Neuronal stem cell (in vitro differentiated cells): ENCODE measurements at regions not wholly inside any gene's neighbourhood (a gene's known extent, or its start where the extent isn't known, plus 50 kb on each side); places are given as distances from the start of the nearest gene placed in this dataset.

Experiments used
- DNase-seq: peaks from one replicate; pipeline ENCODE4 v3.0.0-alpha.2; 2013; ENCODE audit warnings: low spot score
- H2AFZ ChIP-seq: one replicate; pipeline ENCODE4 v1.6.1; 2013; ENCODE audit warnings: mild to moderate bottlenecking, low read length, inconsistent platforms
- H2AK5ac ChIP-seq: 2 replicates; pipeline ENCODE4 v1.6.1; 2013; ENCODE audit warnings: low read depth, mild to moderate bottlenecking, inconsistent platforms, low read length, moderate library complexity, mixed read lengths
- H2BK120ac ChIP-seq: 2 replicates; pipeline ENCODE4 v1.6.1; 2013; ENCODE audit warnings: low read depth, mild to moderate bottlenecking, inconsistent platforms, low read length, moderate library complexity, mixed read lengths
- H2BK12ac ChIP-seq: one replicate; pipeline ENCODE4 v1.6.1; 2013; ENCODE audit warnings: low read length, inconsistent platforms
- H2BK15ac ChIP-seq: 2 replicates; pipeline ENCODE4 v1.6.1; 2013; ENCODE audit warnings: mild to moderate bottlenecking, low read length, inconsistent platforms, mixed read lengths
- H2BK5ac ChIP-seq: one replicate; pipeline ENCODE4 v1.6.1; 2013; ENCODE audit warnings: inconsistent platforms, mild to moderate bottlenecking, low read length, moderate library complexity
- H3K14ac ChIP-seq: one replicate; pipeline ENCODE4 v1.6.1; 2013; ENCODE audit warnings: low read length, inconsistent platforms
- H3K18ac ChIP-seq: 2 replicates; pipeline ENCODE4 v1.6.1; 2013; ENCODE audit warnings: low read length, inconsistent platforms
- H3K23ac ChIP-seq: 2 replicates; pipeline ENCODE4 v1.6.1; 2013; ENCODE audit warnings: low read depth, mild to moderate bottlenecking, mixed read lengths, low read length, inconsistent platforms; ENCODE audit not compliant: poor library complexity
- H3K27ac ChIP-seq: replicated peaks from 3 replicates; pipeline ENCODE4 v1.5.1; 2013; ENCODE audit warnings: low read length, inconsistent platforms
- H3K27me3 ChIP-seq, 3 experiments: 2 replicates each; pipeline ENCODE4 v1.6.1; 2013; ENCODE audit warnings: low read length in 3 of 3, mild to moderate bottlenecking in 2 of 3, inconsistent platforms in 1 of 3, low read depth in 1 of 3, mixed read lengths in 1 of 3, moderate library complexity in 1 of 3; ENCODE audit not compliant: control insufficient read depth in 3 of 3, insufficient read depth in 3 of 3
- H3K36me3 ChIP-seq, 2 donors: replicated peaks in 1 of 2; 2 replicates each; pipeline ENCODE4 v1.6.1; 2013; ENCODE audit warnings: low read length in 2 of 2; ENCODE audit not compliant: control insufficient read depth in 2 of 2, insufficient read depth in 2 of 2
- H3K4ac ChIP-seq: 2 replicates; pipeline ENCODE4 v1.6.1; 2013; ENCODE audit warnings: inconsistent platforms, mild to moderate bottlenecking, low read length, moderate library complexity
- H3K4me1 ChIP-seq, 2 donors: 1 replicate in 1 of 2; 2 replicates in 1 of 2; pipeline ENCODE4 v1.6.1; 2013; ENCODE audit warnings: low read length in 2 of 2, low read depth in 1 of 2; ENCODE audit not compliant: control insufficient read depth in 2 of 2, insufficient read depth in 1 of 2
- H3K4me2 ChIP-seq: one replicate; pipeline ENCODE4 v1.6.1; 2013; ENCODE audit warnings: mild to moderate bottlenecking, low read length, inconsistent platforms; ENCODE audit not compliant: insufficient read depth, poor library complexity, severe bottlenecking
- H3K4me3 ChIP-seq, 2 donors: 2 replicates each; pipeline ENCODE4 v1.5.1; 2013; ENCODE audit warnings: low read length in 2 of 2, mild to moderate bottlenecking in 2 of 2, inconsistent platforms in 1 of 2, moderate library complexity in 1 of 2
- H3K79me1 ChIP-seq: one replicate; pipeline ENCODE4 v1.6.1; 2013; ENCODE audit warnings: low read depth, mild to moderate bottlenecking, inconsistent platforms, low read length, moderate library complexity
- H3K9ac ChIP-seq: one replicate; pipeline ENCODE4 v1.6.1; 2013; ENCODE audit warnings: mild to moderate bottlenecking, low read depth, low read length, inconsistent platforms; ENCODE audit not compliant: poor library complexity
- H3K9me3 ChIP-seq, 2 donors: replicated peaks in 1 of 2; 2 replicates each; pipeline versions ENCODE3 to v1.6.1; 2013; ENCODE audit warnings: low read length in 2 of 2, mild to moderate bottlenecking in 2 of 2, inconsistent platforms in 1 of 2, low read depth in 1 of 2, mixed read lengths in 1 of 2, moderate library complexity in 1 of 2; ENCODE audit not compliant: control insufficient read depth in 2 of 2, insufficient read depth in 1 of 2
- H4K8ac ChIP-seq: one replicate; pipeline ENCODE4 v1.6.1; 2013; ENCODE audit warnings: low read depth, mild to moderate bottlenecking, inconsistent platforms, low read length, moderate library complexity
- H4K91ac ChIP-seq: one replicate; pipeline ENCODE4 v1.6.1; 2013; ENCODE audit warnings: low read length, low read depth, mild to moderate bottlenecking, inconsistent platforms; ENCODE audit not compliant: poor library complexity
- WGBS, 2 donors: extraction: QIAGEN DNeasy Blood & Tissue Kit; methylation state at CpG; one replicate each; pipeline ENCODE4 v1.1.7; 2013; ENCODE audit warnings: missing lambda C conversion rate in 2 of 2, mixed read lengths in 1 of 2; ENCODE audit not compliant: insufficient read length in 2 of 2, insufficient replicate concordance in 1 of 2; ENCODE audit errors: extremely low coverage in 2 of 2; 5-methylcytosine and 5-hydroxymethylcytosine counted together

GRCh38 chr4:81796790-81797528 is 325.3 kb upstream of the RASGEF1B start:
- no peak overlapping the region for H4K8ac ChIP-seq
- no peak for DNase-seq
- H3K4ac ChIP-seq, result no peak overlapping the region
- H3K9me3 ChIP-seq, result peaks cover 0 to 4% of the 10 kb centered on the region in 2 donors
- H3K4me3 ChIP-seq, result no peak overlapping the region
- no peak overlapping the region for H2AK5ac ChIP-seq
- H3K27me3 ChIP-seq, result no peaks in the 10 kb centered on the region
- no peak overlapping the region for H2BK15ac ChIP-seq
- no peak overlapping the region for H3K9ac ChIP-seq
- H3K4me2 ChIP-seq, result no peak overlapping the region
- H3K14ac ChIP-seq, result no peak overlapping the region
- no peak overlapping the region for H3K23ac ChIP-seq
- H3K79me1 ChIP-seq, result no peaks in the 10 kb centered on the region
- H3K4me1 ChIP-seq, result no peaks in the 10 kb centered on the region
- H2BK120ac ChIP-seq, result no peak overlapping the region
- H2AFZ ChIP-seq, result no peak overlapping the region
- no peak overlapping the region for H4K91ac ChIP-seq
- no peak overlapping the region for H2BK5ac ChIP-seq
- H3K36me3 ChIP-seq, result no peaks in the 10 kb centered on the region
- H2BK12ac ChIP-seq, result no peak overlapping the region
- no CpG with 5 or more reads among the region's 1 CpG for WGBS, 2 donors
- H3K27ac ChIP-seq, result no peak overlapping the region
- no peak overlapping the region for H3K18ac ChIP-seq

- Histone ChIP-seq H4K8ac (no peak overlapping the region), H3K36me3 (no peaks in the 10 kb centered on the region), H3K18ac (no peak overlapping the region), H3K4ac (no peak overlapping the region), H3K4me3 (no peak overlapping the region), H3K9ac (no peak overlapping the region), H3K79me1 (no peaks in the 10 kb centered on the region), H2AK5ac (no peak overlapping the region), H2BK12ac (no peak overlapping the region), H3K4me2 (no peak overlapping the region), H4K91ac (no peak overlapping the region), H3K27me3 (no peaks in the 10 kb centered on the region), H3K27ac (no peak overlapping the region), H3K14ac (no peak overlapping the region), H2BK120ac (no peak overlapping the region), H2BK5ac (no peak overlapping the region), H3K23ac (no peak overlapping the region), H3K4me1 (no peaks in the 10 kb centered on the region), H3K9me3 (no peaks in the 10 kb centered on the region), H2AFZ (no peak overlapping the region), H2BK15ac (no peak overlapping the region)
- DNase-seq, result no peak
Measured at GRCh38 chr4:81792521-81792920, 320.8 kb upstream of the RASGEF1B start.

GRCh38 chr4:81790477-81790876 is 318.8 kb upstream of the RASGEF1B start:
- H3K4me2 ChIP-seq, result no peak overlapping the region
- no peaks in the 10 kb centered on the region for H3K4me1 ChIP-seq
- no peak overlapping the region for H4K91ac ChIP-seq
- no peak overlapping the region for H2BK5ac ChIP-seq
- DNase-seq, result no peak
- H2BK12ac ChIP-seq, result no peak overlapping the region
- WGBS, 2 donors, result no CpG with 5 or more reads among the region's 2 CpGs
- no peak overlapping the region for H2AK5ac ChIP-seq
- H3K23ac ChIP-seq, result no peak overlapping the region
- no peak overlapping the region for H3K9ac ChIP-seq
- no peak overlapping the region for H3K14ac ChIP-seq
- no peak overlapping the region for H2BK120ac ChIP-seq
- no peaks in the 10 kb centered on the region for H3K79me1 ChIP-seq
- no peak overlapping the region for H3K4me3 ChIP-seq
- H2BK15ac ChIP-seq, result no peak overlapping the region
- no peaks in the 10 kb centered on the region for H3K9me3 ChIP-seq
- H3K4ac ChIP-seq, result no peak overlapping the region
- no peak overlapping the region for H3K27ac ChIP-seq
- H3K18ac ChIP-seq, result no peak overlapping the region
- no peak overlapping the region for H4K8ac ChIP-seq
- no peak overlapping the region for H2AFZ ChIP-seq
- H3K27me3 ChIP-seq, result no peaks in the 10 kb centered on the region
- H3K36me3 ChIP-seq, result no peaks in the 10 kb centered on the region

- no peak overlapping the region for H3K23ac ChIP-seq
- no peak overlapping the region for H3K9ac ChIP-seq
- no peak overlapping the region for H2BK12ac ChIP-seq
- no peak overlapping the region for H3K4me2 ChIP-seq
- H3K4me1 ChIP-seq, result no peaks in the 10 kb centered on the region
- H4K91ac ChIP-seq, result no peak overlapping the region
- no peaks in the 10 kb centered on the region for H3K36me3 ChIP-seq
- H2BK15ac ChIP-seq, result no peak overlapping the region
- no peaks in the 10 kb centered on the region for H3K79me1 ChIP-seq
- no peak overlapping the region for H2BK120ac ChIP-seq
- no peak overlapping the region for H3K4ac ChIP-seq
- WGBS, 2 donors, result no CpG with 5 or more reads among the region's 5 CpGs
- no peak overlapping the region for H3K18ac ChIP-seq
- H3K27me3 ChIP-seq, result no peaks in the 10 kb centered on the region
- no peak overlapping the region for H3K27ac ChIP-seq
- no peak for DNase-seq
- H2BK5ac ChIP-seq, result no peak overlapping the region
- no peak overlapping the region for H3K14ac ChIP-seq
- H2AK5ac ChIP-seq, result no peak overlapping the region
- H3K9me3 ChIP-seq, result no peaks in the 10 kb centered on the region
- H2AFZ ChIP-seq, result no peak overlapping the region
- H3K4me3 ChIP-seq, result no peak overlapping the region
- no peak overlapping the region for H4K8ac ChIP-seq
Measured at GRCh38 chr4:81789741-81790399, 318.2 kb upstream of the RASGEF1B start.
